ENCODE measurements at regions not wholly inside any gene's neighbourhood (a gene's known extent, or its start where the extent isn't known, plus 50 kb on each side); places are given as distances from the start of the nearest gene placed in this dataset.
A peak's percentile ranks its signal among the peaks of the same experiment; 100 is the strongest.
"Not testable (repeated sequence)": the region's sequence is repeated elsewhere in the genome, so short reads cannot be mapped to it uniquely, and the experiment has no call there.

DNA sequence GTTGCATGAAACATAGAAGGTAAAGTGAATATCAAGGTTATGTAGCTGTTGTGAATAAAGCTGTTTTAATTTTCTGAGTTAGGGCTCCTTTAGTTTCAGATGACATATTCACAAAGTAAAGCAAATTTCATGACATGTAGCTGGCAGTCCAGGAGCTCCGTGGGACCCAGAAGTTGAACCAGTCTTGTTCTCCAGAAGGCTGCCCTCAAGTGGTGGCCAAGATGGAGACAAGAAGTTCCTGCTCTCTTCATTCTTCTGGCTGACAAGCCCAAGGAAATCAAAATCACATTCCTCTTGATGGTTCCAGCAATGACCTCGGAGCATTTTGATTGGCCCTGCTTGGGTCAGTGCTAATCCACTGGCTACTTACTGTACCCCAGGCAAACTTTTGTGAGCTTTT, 128.7 kb downstream of the LIG4 start:
- in situ Hi-C loops (cut with MboI; ENCODE audit: low pct_unique_long_range_greater_than_20kb, low sequenced_read_pairs), result no loop called here
- peak; percentile 8 for DNase-seq

GRCh38 chr13:108084840-108085239, 130.5 kb downstream of the LIG4 start:
- in situ Hi-C loops (cut with MboI; ENCODE audit: low pct_unique_long_range_greater_than_20kb, low sequenced_read_pairs), result no loop called here

GRCh38 chr13:108083056-108083455, 132.3 kb downstream of the LIG4 start:
- no peak for DNase-seq
- in situ Hi-C loops (cut with MboI; ENCODE audit: low pct_unique_long_range_greater_than_20kb, low sequenced_read_pairs), result no loop called here

More at GRCh38 chr13:108084840-108085239, 130.5 kb downstream of the LIG4 start:
- no peak for DNase-seq

DNA sequence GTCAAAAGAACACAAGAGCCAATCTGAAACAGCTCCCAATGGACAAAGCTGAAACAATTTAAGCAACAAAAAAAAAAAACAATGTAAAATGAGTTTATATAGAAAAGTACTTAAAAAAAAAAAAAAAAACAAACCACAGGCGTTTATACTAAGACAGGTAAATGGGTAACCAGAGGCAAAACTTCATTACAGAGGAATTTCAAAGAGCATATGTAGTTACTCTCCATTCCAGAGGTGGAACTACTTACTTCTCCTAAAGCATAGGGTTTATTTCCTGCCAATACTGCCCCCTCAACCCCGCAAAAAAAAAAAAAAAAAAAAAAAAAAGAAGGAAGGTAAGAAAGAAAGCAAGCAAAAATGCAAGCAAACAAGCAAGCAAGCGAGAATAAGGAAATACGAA, 132.9 kb downstream of the LIG4 start:
- DNase-seq, result no peak
- in situ Hi-C loops (cut with MboI; ENCODE audit: low pct_unique_long_range_greater_than_20kb, low sequenced_read_pairs), result no loop called here

- in situ Hi-C loops (cut with MboI; ENCODE audit: low pct_unique_long_range_greater_than_20kb, low sequenced_read_pairs), result no loop called here
- DNase-seq, result no peak
Measured at GRCh38 chr13:108077284-108077683, 138.1 kb downstream of the LIG4 start.

GRCh38 chr13:108074429-108074828, 140.9 kb downstream of the LIG4 start:
- in situ Hi-C loops (cut with MboI; ENCODE audit: low pct_unique_long_range_greater_than_20kb, low sequenced_read_pairs), result not testable (repeated sequence)
- DNase-seq, result peak; percentile 2

- in situ Hi-C loops (cut with MboI; ENCODE audit: low pct_unique_long_range_greater_than_20kb, low sequenced_read_pairs), result no loop called here
- DNase-seq, result no peak
Measured at GRCh38 chr13:108070925-108071324, 144.4 kb downstream of the LIG4 start.

DNA sequence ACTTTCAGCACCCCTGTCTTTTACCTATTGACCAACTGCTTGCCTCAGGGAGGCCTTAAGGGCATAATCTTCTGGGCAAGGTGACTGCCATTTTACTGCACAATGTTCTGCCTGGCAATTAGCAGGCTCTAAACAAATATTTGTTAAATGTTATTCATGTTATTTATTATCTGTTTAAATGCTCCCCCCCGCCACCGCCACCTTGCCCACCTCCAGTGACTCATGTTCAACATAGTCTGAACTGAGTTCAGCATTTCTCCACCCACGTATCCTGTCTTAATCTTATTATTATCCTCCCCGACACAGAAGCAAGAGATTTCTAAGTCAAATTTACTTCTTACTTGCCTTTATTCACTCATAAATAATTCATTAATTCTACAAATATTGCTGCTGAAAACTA, 144.8 kb downstream of the LIG4 start:
- DNase-seq, result no peak
- in situ Hi-C loops (cut with MboI; ENCODE audit: low pct_unique_long_range_greater_than_20kb, low sequenced_read_pairs), result no loop called here

DNA sequence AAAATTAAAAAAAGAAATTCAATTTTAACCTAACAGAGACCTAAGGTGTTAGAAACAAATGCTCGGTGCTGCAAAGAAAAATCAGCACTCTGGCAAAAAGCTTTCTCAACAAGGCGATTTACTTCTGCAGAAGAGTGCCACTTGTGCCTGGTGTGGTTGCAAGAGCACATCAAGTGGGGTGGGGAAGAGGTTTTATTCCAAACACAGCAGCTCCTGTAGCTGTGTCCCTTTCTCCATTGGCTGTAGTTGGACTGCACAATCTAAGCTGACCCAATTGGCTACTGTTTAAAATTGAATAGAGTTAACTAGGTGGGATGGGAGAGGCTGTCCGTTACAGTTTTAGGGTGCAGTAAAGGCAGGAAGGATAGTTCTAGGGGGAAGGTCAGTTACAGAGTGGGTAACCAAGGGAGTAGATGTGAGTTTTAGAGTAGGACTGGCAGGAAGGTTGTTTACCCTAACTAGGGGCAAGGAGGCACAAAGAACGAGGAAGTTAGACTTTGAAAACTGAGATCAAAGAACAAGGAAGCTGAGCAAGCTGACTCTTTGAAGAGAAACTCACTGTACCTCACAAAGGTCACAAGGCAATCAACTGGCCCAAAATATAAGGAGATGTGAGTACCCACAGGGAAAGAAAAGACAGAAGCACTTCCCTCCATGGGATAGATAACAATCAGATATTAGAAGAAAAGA, 145.7 kb downstream of the LIG4 start:
- in situ Hi-C loops (cut with MboI; ENCODE audit: low pct_unique_long_range_greater_than_20kb, low sequenced_read_pairs), result no loop called here
- DNase-seq, result no peak

- DNase-seq; in situ Hi-C loops (cut with MboI; ENCODE audit: low pct_unique_long_range_greater_than_20kb, low sequenced_read_pairs): not testable (repeated sequence)
Measured at GRCh38 chr13:108064372-108064771, 151.0 kb downstream of the LIG4 start.

GRCh38 chr13:108060111-108060510, 155.2 kb downstream of the LIG4 start:
- no peak for DNase-seq
- in situ Hi-C loops (cut with MboI; ENCODE audit: low pct_unique_long_range_greater_than_20kb, low sequenced_read_pairs), result no loop called here

GRCh38 chr13:108056278-108056677, 159.1 kb downstream of the LIG4 start:
- no peak for DNase-seq
- in situ Hi-C loops (cut with MboI; ENCODE audit: low pct_unique_long_range_greater_than_20kb, low sequenced_read_pairs), result no loop called here

DNA sequence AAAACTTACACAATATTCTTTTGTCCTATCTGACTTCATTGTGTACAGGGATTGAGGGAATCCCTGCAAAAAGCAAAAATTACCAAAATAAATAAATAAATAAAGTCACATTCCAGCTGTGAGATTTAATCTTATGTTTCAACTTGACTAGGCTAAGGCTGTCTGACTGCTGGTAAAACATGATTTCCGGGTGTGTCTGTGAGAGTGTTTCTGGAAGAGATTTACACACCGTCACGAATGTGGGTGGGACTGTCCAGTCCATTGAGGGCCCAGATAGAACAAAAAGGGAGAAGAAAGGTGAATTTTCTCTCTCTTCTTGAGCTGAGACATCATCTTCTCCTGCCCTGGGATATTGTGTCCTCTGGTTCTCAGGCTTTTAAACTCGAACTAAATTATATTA, 166.1 kb downstream of the LIG4 start:
- in situ Hi-C loops (cut with MboI; ENCODE audit: low pct_unique_long_range_greater_than_20kb, low sequenced_read_pairs), result no loop called here
- no peak for DNase-seq

- DNase-seq, result no peak
- in situ Hi-C loops (cut with MboI; ENCODE audit: low pct_unique_long_range_greater_than_20kb, low sequenced_read_pairs), result no loop called here
Measured at GRCh38 chr13:108044954-108045353, 170.4 kb downstream of the LIG4 start.

- DNase-seq; in situ Hi-C loops (cut with MboI; ENCODE audit: low pct_unique_long_range_greater_than_20kb, low sequenced_read_pairs): not testable (repeated sequence)
Measured at GRCh38 chr13:108042866-108043265, 172.5 kb downstream of the LIG4 start.

- in situ Hi-C loops (cut with MboI; ENCODE audit: low pct_unique_long_range_greater_than_20kb, low sequenced_read_pairs), result no loop called here
- DNase-seq, result no peak
Measured at GRCh38 chr13:108037348-108037747, 178.0 kb downstream of the LIG4 start.

- no peak for DNase-seq
- in situ Hi-C loops (cut with MboI; ENCODE audit: low pct_unique_long_range_greater_than_20kb, low sequenced_read_pairs), result no loop called here
Measured at GRCh38 chr13:108036411-108036932, 178.9 kb downstream of the LIG4 start.

- DNase-seq, result no peak
- in situ Hi-C loops (cut with MboI; ENCODE audit: low pct_unique_long_range_greater_than_20kb, low sequenced_read_pairs), result no loop called here
Measured at GRCh38 chr13:108034909-108035410, 180.4 kb downstream of the LIG4 start.

- DNase-seq, result no peak
- in situ Hi-C loops (cut with MboI; ENCODE audit: low pct_unique_long_range_greater_than_20kb, low sequenced_read_pairs), result no loop called here
Measured at GRCh38 chr13:108033800-108034707, 181.3 kb downstream of the LIG4 start.

- in situ Hi-C loops (cut with MboI; ENCODE audit: low pct_unique_long_range_greater_than_20kb, low sequenced_read_pairs), result no loop called here
- DNase-seq, result no peak
Measured at GRCh38 chr13:108031865-108032264, 183.5 kb downstream of the LIG4 start.

Data from KBM-7 (cell line).